ENCODE measurements at regions not wholly inside any gene's neighbourhood (a gene's known extent, or its start where the extent isn't known, plus 50 kb on each side); places are given as distances from the start of the nearest gene placed in this dataset.
"Not testable (repeated sequence)": the region's sequence is repeated elsewhere in the genome, so short reads cannot be mapped to it uniquely, and the experiment has no call there.

DNA sequence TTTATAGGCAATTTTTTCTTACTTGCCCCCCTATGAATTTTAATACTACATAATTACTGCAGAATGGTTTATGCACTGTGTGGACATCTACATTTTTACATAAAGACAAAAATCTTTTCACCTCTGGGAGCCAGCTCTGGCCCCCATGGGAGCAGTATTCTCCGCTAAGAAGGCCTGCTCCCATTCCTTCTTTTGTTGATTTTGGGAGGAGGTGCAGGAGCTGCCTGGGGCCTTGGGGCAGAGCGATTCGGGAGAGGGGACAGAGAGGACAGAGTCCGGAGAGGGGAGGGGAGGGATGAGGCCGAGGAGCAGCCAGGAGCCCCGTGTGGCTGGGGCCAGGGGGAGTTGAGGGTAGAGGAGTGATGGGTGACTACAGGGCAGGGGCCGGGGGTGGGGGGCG lies 452.0 kb downstream of the PREX1 start:
- DNase-seq = no peak

DNA sequence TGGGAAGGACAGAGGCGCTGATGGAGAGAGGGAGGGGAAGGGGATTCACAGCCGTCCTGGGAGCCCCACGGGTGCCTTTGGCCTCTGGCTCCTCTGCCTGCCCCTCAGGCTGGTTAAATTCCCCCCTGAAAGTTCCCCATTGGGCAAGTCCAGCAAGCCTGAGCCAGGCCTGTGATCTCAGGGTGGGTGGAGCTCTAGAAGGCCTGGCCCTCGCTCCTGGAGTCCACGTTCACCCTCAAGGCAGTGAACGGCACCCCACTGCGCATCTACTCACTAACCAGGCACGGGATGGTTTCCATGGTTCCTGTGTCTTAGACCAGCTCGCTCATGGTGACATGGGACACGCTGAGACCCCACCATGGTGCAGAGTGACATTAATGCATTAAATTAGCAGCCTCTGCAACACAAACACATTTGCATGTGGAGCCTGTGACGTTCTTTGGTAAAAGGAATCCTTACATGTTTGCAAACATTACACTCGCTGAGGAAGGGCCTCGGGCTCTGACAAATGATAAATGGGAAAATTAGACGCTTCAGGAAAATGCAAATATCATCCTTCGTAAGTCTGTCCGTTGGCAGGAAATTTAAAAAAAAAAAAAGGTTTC lies 452.7 kb downstream of the PREX1 start:
- DNase-seq = no peak

DNA sequence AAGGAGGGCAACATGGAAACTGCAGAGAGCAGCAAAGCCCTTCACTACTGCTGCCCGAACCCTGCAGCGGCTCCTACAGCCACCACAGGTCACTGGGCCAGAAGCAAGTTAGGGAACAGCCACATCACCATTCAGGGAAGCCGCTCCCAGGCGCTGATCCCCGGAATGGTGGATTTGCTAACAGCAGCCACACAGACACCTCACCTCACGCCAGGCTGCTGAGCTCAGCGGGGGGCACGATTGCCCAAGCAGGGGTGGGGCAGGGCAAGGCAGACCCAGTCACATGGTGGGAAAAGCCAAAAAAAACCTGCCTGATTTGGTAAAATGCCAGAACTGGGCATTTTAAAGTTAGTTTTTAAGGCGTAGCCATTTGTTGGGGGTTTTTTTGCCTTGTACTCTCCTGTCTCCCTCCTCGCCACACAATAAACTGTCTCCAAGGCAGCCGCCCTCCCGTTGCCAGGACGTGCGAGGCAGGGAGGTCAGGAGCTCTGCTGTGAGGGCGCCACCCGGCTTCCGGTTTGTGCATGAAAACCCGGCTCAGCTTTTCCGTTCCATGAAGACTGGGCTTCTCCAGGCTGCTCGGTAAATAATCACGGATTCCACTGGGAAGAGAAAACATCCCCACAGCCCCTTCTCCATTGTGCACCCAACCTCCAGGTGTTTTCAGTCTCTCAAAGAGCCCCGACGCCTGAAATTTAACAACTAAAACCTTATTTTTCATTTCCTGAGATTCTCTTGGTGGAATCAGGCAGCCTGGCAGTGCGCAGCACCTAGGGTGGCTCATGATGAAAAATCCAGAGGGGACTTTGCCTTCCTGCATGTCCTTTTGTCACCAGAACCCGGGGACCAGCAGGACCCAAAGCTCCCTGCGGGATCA lies 453.5 kb downstream of the PREX1 start:
- DNase-seq = peak; percentile 74

DNA sequence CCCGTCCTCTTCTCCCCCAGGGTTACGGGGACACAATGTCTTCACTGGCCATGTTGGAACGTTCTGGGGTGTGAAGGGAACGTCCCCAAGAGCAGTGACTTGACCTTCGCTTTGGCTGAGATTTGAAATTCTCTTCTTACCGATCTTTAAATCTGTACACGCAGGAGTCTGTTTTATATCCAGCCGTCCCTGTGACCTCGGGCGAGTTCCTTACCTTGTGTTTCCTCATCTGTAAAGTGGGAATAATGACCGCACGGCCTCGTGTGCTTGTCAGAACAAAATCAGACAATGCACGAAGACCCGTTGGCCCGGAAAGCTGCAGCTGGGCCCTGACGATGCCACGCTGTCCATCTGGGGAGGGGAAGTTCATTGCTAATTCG lies 454.3 kb downstream of the PREX1 start:
- DNase-seq = no peak

DNA sequence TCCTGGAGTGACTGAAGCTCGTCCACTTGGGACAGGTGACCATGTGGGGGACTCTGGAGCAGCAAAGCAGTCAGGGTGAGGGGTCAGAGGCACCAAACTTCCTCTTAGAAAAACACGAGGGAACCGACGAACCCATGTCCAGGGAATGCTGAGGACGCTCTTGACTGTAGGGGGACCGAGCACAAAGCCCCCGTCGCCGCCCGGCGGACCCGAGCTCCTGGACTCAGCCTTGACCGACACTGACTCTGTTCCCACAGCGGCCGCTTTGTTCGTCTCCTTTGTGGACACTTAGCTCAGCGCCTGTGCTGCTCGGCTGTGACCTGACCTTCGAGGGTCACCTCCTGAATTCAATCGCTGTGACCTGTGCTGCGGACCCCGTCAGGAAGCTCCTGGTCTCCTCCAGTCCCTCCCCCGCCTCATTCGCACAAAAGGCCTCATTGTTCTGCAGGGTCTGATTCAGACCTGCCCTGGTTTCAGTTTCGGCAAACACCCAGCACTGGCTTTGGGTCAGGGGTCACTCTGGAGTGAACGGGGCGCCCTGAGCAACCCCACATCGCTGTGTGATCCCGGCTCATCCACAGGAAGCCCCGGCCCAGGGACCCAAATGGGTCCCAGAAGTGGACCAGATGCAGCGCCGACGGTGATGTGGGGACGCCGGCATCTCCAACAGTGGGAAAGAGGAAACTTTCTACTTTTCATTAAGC lies 454.8 kb downstream of the PREX1 start:
- DNase-seq = not testable (repeated sequence)

DNA sequence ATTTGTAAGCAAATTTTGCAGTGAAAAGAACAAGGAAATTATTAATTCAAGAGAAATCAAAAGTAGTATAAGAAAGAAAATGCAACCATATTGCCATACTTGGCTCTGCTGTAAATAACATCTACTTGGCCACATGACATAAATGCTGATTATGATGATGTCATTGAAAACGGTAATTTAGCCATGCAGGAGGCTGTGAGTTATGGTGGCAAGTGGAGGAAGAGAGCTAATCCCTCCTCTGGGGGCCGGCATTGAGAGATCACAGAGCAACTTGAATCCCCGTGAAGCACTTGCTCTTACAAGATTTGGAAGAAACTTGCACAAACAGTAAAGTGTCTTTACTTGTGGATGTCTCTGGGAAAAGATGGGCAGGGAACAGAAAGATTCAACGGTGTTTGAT lies 456.6 kb downstream of the PREX1 start:
- no peak for DNase-seq

DNA sequence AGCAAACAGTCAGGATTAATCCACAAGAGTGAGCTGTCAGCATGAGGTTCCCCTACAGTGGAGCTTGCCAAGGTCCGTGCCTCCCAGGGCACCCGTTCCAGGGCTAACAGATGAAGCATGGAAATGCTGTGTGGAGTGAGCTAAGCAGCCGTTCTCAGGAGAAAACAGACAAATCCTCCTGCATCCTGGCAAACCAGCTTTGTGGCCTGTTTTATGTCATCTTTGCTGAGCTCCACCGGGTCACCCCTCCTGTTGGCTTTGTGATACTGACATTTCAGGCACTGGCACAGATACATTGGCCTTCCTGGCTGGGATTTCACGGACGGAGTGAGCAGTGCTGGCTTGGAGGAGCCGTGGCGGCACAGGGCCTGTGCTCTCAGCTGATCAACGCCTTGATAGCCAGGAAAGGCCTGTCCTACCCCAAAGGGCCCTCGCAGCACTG lies 459.2 kb downstream of the PREX1 start:
- peak; percentile 61 for DNase-seq

DNA sequence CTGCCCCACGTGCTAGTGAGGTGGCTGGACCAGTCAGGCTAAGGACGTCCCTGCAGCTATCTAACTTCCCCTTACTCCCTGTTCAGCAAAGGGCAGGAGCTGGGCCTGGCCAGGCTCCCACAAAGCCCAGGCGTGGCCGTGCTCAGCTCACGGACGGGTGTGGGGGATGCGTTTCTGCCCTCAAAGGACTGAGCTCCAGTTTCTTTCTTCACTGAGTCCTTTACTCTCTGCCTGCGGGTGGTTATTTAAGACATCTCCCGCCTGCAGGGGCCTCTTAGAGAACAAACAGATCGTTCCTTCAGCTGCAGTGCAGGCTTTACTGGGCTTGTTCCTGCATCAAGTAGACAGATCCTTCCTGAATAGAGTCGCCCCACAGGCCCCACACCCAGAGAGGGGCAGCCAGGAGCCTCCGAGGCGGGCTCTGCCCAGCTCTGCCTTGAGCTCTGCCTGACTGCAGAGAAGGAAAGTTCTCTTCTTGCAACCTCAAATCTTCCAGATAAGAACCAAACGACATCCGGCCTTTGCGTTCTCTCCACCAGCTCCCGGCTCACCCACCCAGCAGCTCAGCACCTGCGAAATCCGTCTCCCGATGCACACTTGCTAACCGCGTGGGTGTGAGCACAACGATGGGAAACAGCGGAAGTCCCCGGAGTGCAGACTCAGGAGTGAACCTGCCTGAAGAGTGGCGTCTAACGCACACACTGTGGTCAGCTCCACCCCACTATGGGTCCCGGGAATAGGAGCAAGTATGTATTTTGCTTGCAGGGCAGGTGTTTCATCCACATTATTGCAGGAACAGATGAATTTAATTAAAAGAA lies 460.0 kb downstream of the PREX1 start:
- not testable (repeated sequence) for DNase-seq

DNA sequence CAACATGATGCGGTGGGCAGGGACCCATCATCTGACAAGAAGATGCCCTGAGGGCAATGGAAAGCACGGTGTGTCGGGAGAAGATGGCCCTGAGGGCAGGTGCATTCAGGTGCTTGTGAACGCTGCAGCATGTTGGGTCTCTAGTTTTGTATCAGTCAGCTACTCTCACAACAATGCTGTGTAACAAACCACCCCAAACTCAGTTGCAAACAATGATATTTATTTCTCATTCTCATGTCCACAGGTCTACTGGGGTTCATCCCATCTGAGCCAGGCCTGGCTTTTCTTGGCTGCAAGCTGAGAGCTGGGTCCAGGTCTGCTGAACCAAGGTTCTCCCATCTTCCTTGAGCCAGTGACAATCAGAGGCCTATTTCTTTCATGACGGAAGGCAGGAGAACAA lies 461.6 kb downstream of the PREX1 start:
- no peak for DNase-seq

DNA sequence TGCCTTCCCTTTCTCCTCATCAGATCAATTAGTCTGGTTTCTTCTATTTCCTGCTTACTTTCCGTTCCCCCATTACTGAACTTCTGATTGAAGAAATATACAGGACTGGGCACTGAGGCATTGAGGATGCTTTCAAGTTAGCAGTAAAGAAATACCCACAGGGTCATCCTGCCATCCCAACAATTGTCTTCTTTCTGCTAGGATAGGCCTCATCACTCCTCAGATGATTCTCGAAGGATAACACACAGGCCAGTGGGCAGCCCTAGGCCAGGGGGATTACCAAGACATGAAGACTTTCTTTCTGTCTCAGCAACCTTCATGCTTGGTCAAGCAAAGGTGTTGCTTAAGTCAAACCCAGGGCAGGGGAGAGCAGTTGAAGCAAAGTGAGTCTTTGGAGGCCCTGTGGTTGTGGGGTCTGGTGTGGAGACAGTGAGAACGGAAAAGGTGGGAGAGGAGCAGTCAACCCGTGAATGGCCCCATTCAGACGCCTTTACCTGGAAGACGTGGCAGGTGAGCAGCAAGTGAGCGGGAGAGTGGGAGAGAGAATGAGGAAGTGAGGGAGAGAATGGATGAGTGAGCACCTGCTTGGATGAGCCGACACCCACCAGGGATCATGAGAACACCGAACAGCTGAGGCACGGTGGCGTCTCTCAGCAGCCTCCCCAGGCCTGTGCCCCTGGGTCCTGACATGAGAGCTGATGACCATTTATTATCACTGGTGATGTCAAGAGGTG lies 462.9 kb downstream of the PREX1 start:
- DNase-seq = no peak

DNA sequence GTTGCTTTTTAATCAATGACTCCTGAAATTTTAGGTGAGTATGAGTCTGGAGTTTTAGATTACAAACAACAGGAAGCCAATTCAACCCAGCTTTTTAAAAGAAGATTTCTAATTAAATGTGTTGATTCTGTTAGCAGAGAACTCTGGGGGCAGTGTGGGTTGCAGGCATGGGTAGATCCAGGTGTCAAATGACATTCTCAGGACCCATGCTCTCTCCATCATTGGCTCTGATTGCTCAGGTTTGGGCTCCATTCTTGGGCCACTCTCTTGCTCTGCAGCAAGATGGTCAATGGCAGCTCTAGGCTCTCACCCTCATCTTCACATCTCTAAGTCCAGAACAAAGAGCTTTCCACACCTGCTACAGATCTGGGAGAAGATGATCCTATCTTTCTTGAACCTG lies 463.7 kb downstream of the PREX1 start:
- DNase-seq = no peak

DNA sequence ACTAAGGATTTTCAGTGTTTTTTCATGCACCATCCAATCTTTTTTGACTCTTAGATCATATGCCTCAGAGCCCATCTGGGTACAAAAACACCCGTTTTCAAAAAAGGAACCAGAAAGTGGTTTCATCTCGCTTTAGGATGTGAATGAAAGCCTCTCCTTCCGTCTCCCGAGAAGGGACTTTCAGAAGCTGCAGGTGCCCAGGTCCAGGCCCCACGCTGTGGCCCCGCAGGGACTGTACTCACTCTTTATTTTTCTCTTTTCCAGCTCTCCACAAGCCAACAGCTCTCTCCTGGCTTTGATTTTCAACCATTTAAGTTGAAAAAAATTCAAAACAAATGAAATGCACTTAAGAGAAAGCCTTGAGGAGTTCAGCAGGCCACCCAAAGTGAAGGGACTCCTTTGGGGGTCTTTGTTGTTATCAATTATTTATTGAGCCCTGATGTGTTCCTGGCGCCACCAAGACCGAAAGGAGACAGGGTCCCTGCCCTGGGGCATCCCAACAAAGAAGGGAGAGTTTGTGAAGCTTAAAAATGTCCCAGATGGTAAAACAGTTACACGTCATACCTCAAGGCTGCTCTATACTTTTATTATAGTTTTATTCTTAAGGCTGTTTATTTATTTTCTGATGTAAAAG lies 467.3 kb downstream of the PREX1 start:
- DNase-seq = no peak

DNA sequence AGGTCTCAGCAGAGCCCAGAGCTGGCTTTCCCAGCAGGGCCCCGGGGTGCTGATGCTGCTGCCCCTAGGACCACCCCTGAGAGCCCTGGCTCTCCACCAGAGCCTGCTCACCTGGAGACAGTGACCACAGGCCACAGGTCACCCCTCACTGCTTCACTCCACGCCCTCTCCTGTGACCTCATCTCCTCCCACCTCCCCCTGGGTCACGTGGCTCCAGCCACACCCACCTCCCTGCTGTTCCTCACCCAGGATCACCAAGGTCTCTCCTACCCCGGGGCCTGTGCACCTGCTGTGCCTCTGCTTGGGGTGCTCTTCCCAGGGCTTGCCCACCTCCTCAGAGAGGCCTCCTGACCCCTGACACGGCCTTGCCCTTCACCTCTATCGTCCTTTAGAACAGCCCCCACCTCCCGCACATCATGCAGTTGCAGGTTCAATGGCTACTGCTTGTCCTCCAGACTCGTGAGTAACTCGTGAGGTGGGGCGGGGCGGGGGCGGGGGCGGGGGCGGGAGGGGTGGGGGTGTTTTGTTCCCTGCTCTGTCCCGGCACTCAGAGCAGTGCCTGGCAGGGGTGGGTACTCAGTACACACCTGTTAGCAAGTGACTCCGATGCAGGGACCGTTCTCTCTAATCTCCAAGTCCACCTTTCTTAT lies 468.0 kb downstream of the PREX1 start:
- DNase-seq = no peak

DNA sequence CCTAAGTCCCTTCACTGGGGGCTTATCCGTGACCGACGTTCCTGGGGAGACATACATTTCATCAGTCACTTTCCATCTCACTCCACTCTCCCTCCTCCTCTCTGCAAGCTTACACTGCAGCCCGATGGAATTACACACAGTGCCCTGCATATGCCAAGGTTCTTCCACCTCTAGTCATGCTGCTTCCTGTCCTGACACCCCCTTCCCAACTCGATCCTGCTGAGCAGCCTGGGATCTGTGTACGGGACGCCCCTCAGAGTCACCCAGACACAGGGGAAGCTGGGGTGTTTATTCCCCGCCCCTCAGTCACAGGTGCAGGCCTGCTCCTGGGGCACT lies 468.8 kb downstream of the PREX1 start:
- not testable (repeated sequence) for DNase-seq

DNA sequence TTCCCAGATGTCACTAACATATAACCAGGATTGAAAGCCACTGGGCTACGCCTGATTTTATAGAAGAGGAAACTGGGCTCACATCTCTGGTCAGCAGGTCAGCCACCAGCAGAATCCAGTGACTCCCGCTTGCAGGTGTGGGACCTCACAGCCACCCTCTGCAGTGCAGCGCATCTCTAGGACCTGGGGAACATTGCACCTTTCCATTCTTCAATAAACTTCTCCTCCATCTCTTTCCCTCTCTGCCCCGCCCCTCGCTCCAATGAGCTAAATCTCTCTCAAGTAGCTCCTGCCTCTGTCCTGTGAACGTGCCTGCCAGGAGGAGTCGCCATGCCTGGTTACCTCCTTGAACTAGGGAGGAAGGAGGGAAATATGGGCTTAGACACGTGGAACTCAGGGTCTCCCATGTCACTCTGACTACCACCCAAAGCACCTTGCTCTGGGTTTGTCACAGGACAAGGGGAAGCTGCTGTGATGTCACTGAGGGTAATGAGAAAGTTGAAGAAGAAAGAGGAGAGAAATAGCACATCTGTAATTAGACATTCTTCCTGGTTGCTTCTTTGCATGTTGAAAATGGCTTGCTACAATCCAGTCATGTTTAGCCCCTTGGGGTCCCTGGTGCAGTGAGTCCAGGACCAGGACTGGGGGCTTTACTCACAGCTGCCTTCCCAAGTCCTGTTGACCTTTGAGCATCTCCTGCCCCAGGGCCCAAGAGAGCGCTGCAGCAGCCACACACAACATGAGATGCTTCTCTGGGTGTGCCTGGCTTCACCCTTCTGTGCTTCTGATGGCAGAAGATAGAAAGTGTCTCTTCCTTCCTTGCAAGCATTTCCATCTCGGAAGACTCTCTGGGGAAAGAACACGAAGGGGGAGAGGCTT lies 469.4 kb downstream of the PREX1 start:
- no peak for DNase-seq

DNA sequence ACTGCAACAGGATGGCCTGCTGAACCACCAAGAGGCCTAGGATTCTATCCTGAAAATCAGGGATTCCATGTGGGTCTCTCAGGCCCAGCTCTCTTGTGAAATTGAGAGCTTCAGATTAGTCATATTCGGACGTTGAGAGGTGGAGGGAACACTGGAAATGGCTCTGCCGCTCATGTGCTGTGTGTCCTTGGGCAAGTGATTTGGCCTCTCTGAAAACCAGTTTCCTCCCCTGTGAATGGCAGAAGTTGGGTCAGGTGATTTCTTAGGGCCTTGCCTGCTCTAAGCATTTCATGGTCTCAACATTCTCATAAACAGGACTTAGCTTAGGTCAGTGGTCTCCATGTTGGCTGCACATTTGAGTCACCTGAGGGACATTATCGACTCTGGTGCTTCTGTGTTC lies 470.1 kb downstream of the PREX1 start:
- no peak for DNase-seq

DNA sequence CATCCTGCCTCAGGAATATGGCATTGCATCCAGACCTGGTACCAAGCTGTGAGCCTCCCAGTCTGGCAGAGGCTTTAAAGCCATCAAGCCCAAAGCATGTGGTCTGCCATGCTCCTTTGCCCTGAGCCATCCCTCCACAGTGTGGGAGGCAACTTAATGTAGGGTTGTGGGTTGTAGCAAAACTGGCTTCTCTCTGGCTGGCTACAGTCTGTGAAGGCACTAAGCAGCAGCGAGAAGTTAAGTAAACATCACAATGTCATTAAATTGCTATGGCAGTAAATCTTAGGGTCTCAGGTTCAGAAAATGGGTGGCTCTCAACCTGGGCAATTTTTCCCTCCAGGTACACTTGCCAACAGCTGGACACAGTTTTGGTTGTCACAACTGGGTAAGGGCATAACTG lies 472.9 kb downstream of the PREX1 start:
- DNase-seq = no peak

DNA sequence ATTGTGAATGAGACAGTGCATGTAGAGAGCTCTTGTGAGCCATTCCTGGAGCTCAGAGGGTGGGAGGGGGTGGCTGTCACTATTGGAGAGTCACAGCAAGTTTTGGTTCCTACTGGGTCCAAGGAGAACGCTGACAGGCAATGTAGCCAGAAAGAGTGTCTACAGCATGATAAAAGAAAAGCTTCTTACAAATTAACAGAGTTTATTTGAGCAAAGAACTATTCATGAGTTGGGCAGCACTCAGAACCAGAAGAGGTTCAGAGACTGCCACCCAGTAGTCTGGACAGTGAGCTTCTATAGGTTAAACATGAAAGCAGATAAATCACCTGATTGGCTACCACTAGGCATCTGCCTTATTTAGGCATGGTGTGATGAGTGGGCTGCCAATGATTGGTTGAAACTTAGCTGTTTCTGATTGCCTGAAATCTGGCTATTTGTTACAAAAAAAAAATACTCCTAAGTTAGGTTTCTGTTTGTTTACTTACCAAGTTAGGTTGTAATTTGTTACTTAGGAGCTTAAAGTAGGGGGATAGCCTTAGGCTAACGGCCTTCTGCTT lies 473.4 kb downstream of the PREX1 start:
- DNase-seq = no peak

DNA sequence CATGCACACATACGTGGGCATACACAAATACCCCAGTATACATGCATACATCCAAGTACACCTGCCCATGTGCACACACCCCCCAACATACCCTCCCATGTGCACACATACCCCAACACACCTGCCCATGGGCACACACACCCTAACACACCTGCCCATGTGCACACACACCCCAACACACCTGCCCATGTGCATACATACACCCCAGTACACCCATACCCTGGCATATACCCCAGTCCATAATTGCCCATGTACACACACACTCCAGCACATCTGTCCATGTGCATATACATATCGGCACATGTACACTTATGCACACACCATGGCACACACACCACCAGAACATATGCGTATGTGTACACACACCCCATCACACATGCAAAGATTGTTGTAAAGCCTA lies 475.2 kb downstream of the PREX1 start:
- no peak for DNase-seq

DNA sequence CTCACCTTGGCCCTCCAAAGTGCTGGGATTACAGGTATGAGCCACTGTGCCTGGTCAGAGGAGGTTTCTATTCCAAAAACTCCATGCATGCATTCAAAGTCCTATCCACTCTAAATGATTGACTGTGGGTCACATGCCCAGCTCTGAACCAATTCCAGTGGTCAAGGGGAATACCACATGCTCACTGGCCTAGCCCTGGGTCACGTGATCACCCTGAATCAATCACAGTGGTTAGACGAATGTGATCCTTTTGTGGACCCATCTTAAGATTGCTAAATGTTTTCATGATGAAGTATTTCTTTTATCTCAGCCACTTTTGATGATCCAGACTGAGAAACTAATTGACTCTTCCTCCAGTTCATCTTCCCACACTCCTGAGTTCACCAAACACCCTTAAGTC lies 475.8 kb downstream of the PREX1 start:
- DNase-seq = no peak
